ENCODE measurements at regions not wholly inside any gene's neighbourhood (a gene's known extent, or its start where the extent isn't known, plus 50 kb on each side); places are given as distances from the start of the nearest gene placed in this dataset.

- TF ChIP-seq SP1 (IDR thresholded peaks at IDR 0.05) (no peak), FOXA2 (IDR thresholded peaks at IDR 0.05) (no peak), RXRA (IDR thresholded peaks at IDR 0.05) (no peak), NR2F2 (IDR thresholded peaks at IDR 0.05) (no peak), JUND (IDR thresholded peaks at IDR 0.05) (no peak), RAD21 (IDR thresholded peaks at IDR 0.05) (no peak), HNF4G (IDR thresholded peaks at IDR 0.05) (no peak), EGR1 (IDR thresholded peaks at IDR 0.05; ENCODE audit: low read depth in 2 of 2) (no peak), TAF1 (conservative IDR thresholded peaks at IDR 0.05) (no peak), FOXA1 (IDR thresholded peaks at IDR 0.05) (no peak)
- peaks cover 0 to 4% (median under 1%) of the 10 kb centered on the region in 4 donors for H3K27me3 ChIP-seq (ENCODE audit: control insufficient read depth in 4 of 4, insufficient read depth in 4 of 4, low read length in 3 of 4)
- no peak overlapping the region for H3K27ac ChIP-seq (ENCODE audit: low read depth in 1 of 2, low read length in 2 of 2)
- no peak overlapping the region for H3K4me3 ChIP-seq (ENCODE audit: low read depth in 1 of 3, low read length in 3 of 3)
- H3K9ac ChIP-seq (ENCODE audit: low read depth in 1 of 2, low read length in 2 of 2), result no peak overlapping the region
- no peaks in the 10 kb centered on the region for H3K9me3 ChIP-seq (ENCODE audit: control insufficient read depth in 4 of 4, low read length in 3 of 4)
- no peaks in the 10 kb centered on the region for H3K36me3 ChIP-seq (ENCODE audit: control insufficient read depth in 4 of 4, insufficient read depth in 3 of 4, low read depth in 1 of 4, low read length in 3 of 4)
- DNase-seq (ENCODE audit: low spot score), result no peak
- H3K4me1 ChIP-seq (ENCODE audit: control insufficient read depth in 4 of 4, insufficient read depth in 4 of 4, low read length in 3 of 4), result no peaks in the 10 kb centered on the region
- WGBS, result 66% methylated on average over 8 of the region's 8 CpGs
Measured at GRCh38 chr3:182479419-182480336, 313.6 kb upstream of the ATP11B start.

DNA sequence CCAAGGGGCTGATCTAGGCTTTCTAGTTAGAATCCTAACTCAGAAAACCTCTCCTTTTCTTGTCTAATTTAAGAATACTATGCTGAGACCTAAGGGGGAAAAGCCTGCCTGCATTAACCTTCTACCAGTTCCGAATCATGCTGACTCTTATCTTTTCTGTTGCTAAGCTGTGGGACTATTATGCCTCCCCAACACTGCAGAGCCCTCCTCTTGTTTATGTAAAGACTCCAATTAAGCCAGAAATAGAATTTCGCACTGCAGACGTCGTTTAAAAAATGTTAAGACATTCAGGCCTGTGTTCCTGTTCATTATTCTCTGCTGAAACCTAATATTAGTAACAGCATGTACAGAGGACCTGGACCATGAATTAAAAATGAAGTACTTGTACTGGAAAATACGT is 310.6 kb upstream of the ATP11B start:
- WGBS, result 84% methylated on average over 5 of the region's 5 CpGs
- H3K4me3 ChIP-seq (ENCODE audit: low read depth in 1 of 3, low read length in 3 of 3), result no peak overlapping the region
- no peak overlapping the region for H3K27ac ChIP-seq (ENCODE audit: low read depth in 1 of 2, low read length in 2 of 2)
- no peaks in the 10 kb centered on the region for H3K4me1 ChIP-seq (ENCODE audit: control insufficient read depth in 4 of 4, insufficient read depth in 4 of 4, low read length in 3 of 4)
- TF ChIP-seq EGR1 (IDR thresholded peaks at IDR 0.05; ENCODE audit: low read depth in 2 of 2), result no peak
- TF ChIP-seq YY1 (IDR thresholded peaks at IDR 0.05), result no peak
- TF ChIP-seq FOXA2 (IDR thresholded peaks at IDR 0.05), result no peak
- TF ChIP-seq, protein P1, sequence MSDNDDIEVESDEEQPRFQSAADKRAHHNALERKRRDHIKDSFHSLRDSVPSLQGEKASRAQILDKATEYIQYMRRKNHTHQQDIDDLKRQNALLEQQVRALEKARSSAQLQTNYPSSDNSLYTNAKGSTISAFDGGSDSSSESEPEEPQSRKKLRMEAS (IDR thresholded peaks at IDR 0.05), result no peak
- TF ChIP-seq, protein P2, sequence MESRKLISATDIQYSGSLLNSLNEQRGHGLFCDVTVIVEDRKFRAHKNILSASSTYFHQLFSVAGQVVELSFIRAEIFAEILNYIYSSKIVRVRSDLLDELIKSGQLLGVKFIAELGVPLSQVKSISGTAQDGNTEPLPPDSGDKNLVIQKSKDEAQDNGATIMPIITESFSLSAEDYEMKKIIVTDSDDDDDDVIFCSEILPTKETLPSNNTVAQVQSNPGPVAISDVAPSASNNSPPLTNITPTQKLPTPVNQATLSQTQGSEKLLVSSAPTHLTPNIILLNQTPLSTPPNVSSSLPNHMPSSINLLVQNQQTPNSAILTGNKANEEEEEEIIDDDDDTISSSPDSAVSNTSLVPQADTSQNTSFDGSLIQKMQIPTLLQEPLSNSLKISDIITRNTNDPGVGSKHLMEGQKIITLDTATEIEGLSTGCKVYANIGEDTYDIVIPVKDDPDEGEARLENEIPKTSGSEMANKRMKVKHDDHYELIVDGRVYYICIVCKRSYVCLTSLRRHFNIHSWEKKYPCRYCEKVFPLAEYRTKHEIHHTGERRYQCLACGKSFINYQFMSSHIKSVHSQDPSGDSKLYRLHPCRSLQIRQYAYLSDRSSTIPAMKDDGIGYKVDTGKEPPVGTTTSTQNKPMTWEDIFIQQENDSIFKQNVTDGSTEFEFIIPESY (IDR thresholded peaks at IDR 0.05), result no peak
- no peak for TF ChIP-seq JUND (IDR thresholded peaks at IDR 0.05)
- TF ChIP-seq GABPA (IDR thresholded peaks at IDR 0.05 in 1 of 2, conservative IDR thresholded peaks at IDR 0.05 in 1 of 2), result no peak
- no peak for TF ChIP-seq ATF3 (IDR thresholded peaks at IDR 0.05)
- TF ChIP-seq, protein P3, sequence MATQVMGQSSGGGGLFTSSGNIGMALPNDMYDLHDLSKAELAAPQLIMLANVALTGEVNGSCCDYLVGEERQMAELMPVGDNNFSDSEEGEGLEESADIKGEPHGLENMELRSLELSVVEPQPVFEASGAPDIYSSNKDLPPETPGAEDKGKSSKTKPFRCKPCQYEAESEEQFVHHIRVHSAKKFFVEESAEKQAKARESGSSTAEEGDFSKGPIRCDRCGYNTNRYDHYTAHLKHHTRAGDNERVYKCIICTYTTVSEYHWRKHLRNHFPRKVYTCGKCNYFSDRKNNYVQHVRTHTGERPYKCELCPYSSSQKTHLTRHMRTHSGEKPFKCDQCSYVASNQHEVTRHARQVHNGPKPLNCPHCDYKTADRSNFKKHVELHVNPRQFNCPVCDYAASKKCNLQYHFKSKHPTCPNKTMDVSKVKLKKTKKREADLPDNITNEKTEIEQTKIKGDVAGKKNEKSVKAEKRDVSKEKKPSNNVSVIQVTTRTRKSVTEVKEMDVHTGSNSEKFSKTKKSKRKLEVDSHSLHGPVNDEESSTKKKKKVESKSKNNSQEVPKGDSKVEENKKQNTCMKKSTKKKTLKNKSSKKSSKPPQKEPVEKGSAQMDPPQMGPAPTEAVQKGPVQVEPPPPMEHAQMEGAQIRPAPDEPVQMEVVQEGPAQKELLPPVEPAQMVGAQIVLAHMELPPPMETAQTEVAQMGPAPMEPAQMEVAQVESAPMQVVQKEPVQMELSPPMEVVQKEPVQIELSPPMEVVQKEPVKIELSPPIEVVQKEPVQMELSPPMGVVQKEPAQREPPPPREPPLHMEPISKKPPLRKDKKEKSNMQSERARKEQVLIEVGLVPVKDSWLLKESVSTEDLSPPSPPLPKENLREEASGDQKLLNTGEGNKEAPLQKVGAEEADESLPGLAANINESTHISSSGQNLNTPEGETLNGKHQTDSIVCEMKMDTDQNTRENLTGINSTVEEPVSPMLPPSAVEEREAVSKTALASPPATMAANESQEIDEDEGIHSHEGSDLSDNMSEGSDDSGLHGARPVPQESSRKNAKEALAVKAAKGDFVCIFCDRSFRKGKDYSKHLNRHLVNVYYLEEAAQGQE (IDR thresholded peaks at IDR 0.05), result no peak
- no peak for TF ChIP-seq RAD21 (IDR thresholded peaks at IDR 0.05)
- TF ChIP-seq CTCF (IDR thresholded peaks at IDR 0.05; ENCODE audit: low read depth, low read length, missing input control), result no peak
- TF ChIP-seq FOXA1 (IDR thresholded peaks at IDR 0.05), result no peak
- TF ChIP-seq NR2F2 (IDR thresholded peaks at IDR 0.05), result no peak
- TF ChIP-seq HNF4A (conservative IDR thresholded peaks at IDR 0.05), result no peak
- TF ChIP-seq SP1 (IDR thresholded peaks at IDR 0.05), result no peak
- no peak for TF ChIP-seq HNF4G (IDR thresholded peaks at IDR 0.05)
- no peak for TF ChIP-seq RXRA (IDR thresholded peaks at IDR 0.05)
- no peak for TF ChIP-seq TAF1 (conservative IDR thresholded peaks at IDR 0.05)
- no peaks in the 10 kb centered on the region for H3K9me3 ChIP-seq (ENCODE audit: control insufficient read depth in 4 of 4, low read length in 3 of 4)
- peaks cover 0 to 4% (median under 1%) of the 10 kb centered on the region in 4 donors for H3K27me3 ChIP-seq (ENCODE audit: control insufficient read depth in 4 of 4, insufficient read depth in 4 of 4, low read length in 3 of 4)
- no peak for DNase-seq (ENCODE audit: low spot score)
- no peaks in the 10 kb centered on the region for H3K36me3 ChIP-seq (ENCODE audit: control insufficient read depth in 4 of 4, insufficient read depth in 3 of 4, low read depth in 1 of 4, low read length in 3 of 4)
- no peak overlapping the region for H3K9ac ChIP-seq (ENCODE audit: low read depth in 1 of 2, low read length in 2 of 2)
